Trophoblast cell (in vitro differentiated cells and primary cell): ENCODE measurements at regions not wholly inside any gene's neighbourhood (a gene's known extent, or its start where the extent isn't known, plus 50 kb on each side); places are given as distances from the start of the nearest gene placed in this dataset.

Experiments
- DNase-seq, 2 donors: peaks; one replicate each; pipeline ENCODE4 v3.0.0-alpha.2; 2016
- H2AFZ ChIP-seq: 2 replicates; pipeline ENCODE4 v1.6.1; 2013; ENCODE audit warnings: low read length, moderate library complexity, mild to moderate bottlenecking; ENCODE audit not compliant: insufficient read depth, poor library complexity
- H2AK5ac ChIP-seq: 2 replicates; pipeline ENCODE4 v1.6.1; 2013; ENCODE audit warnings: mild to moderate bottlenecking, low read length
- H2BK120ac ChIP-seq: 2 replicates; pipeline ENCODE4 v1.6.1; 2013; ENCODE audit warnings: low read length, mild to moderate bottlenecking, moderate library complexity; ENCODE audit not compliant: insufficient read depth, poor library complexity
- H2BK12ac ChIP-seq: 2 replicates; pipeline ENCODE4 v1.6.1; 2013; ENCODE audit warnings: mild to moderate bottlenecking, low read length, moderate library complexity
- H2BK5ac ChIP-seq: 2 replicates; pipeline ENCODE4 v1.6.1; 2013; ENCODE audit warnings: low read length, low read depth, moderate library complexity, mild to moderate bottlenecking; ENCODE audit not compliant: poor library complexity
- H3K14ac ChIP-seq: 2 replicates; pipeline ENCODE4 v1.6.1; 2013; ENCODE audit warnings: mild to moderate bottlenecking, low read length
- H3K18ac ChIP-seq: 2 replicates; pipeline ENCODE4 v1.6.1; 2013; ENCODE audit warnings: mild to moderate bottlenecking, low read length
- H3K23ac ChIP-seq: 2 replicates; pipeline ENCODE4 v1.6.1; 2013; ENCODE audit warnings: low read length
- H3K27ac ChIP-seq: 2 replicates; pipeline ENCODE4 v1.5.1; 2013; ENCODE audit warnings: low read depth, mild to moderate bottlenecking, inconsistent platforms, low read length, moderate library complexity
- H3K27me3 ChIP-seq: 2 replicates; pipeline ENCODE4 v1.6.1; 2013; ENCODE audit warnings: inconsistent platforms, mild to moderate bottlenecking, low read length, moderate library complexity; ENCODE audit not compliant: insufficient read depth
- H3K36me3 ChIP-seq, 2 experiments: 1 replicate in 1 of 2; 2 replicates in 1 of 2; pipeline ENCODE4 v1.6.1; 2013; ENCODE audit warnings: low read length in 2 of 2, mild to moderate bottlenecking in 2 of 2, moderate library complexity in 1 of 2; ENCODE audit not compliant: insufficient read depth in 2 of 2, control insufficient read depth in 1 of 2
- H3K4ac ChIP-seq: 2 replicates; pipeline ENCODE4 v1.6.1; 2013; ENCODE audit warnings: low read depth, mild to moderate bottlenecking, low read length, moderate library complexity
- H3K4me1 ChIP-seq, 2 experiments: 1 replicate in 1 of 2; 2 replicates in 1 of 2; pipeline ENCODE4 v1.6.1; 2013; ENCODE audit warnings: low read length in 2 of 2, mild to moderate bottlenecking in 2 of 2, moderate library complexity in 1 of 2; ENCODE audit not compliant: insufficient read depth in 2 of 2, control insufficient read depth in 1 of 2
- H3K4me2 ChIP-seq: 2 replicates; pipeline ENCODE4 v1.6.1; 2013; ENCODE audit warnings: inconsistent platforms, mild to moderate bottlenecking, low read length, moderate library complexity
- H3K4me3 ChIP-seq: 2 replicates; pipeline ENCODE4 v1.5.1; 2013; ENCODE audit warnings: mild to moderate bottlenecking, low read depth, low read length, inconsistent platforms
- H3K79me1 ChIP-seq: one replicate; pipeline ENCODE4 v1.6.1; 2013; ENCODE audit warnings: low read length
- H3K79me2 ChIP-seq: 2 replicates; pipeline ENCODE4 v1.6.1; 2013; ENCODE audit warnings: low read length, mild to moderate bottlenecking; ENCODE audit not compliant: control insufficient read depth, insufficient read depth, poor library complexity
- H3K9ac ChIP-seq: 2 replicates; pipeline ENCODE4 v1.6.1; 2013; ENCODE audit warnings: mild to moderate bottlenecking, low read length
- H3K9me3 ChIP-seq: 2 replicates; pipeline ENCODE4 v1.6.1; 2013; ENCODE audit warnings: low read depth, mild to moderate bottlenecking, control low read depth, inconsistent platforms, low read length; ENCODE audit not compliant: insufficient read depth
- H4K12ac ChIP-seq: 2 replicates; pipeline ENCODE4 v1.6.1; 2013; ENCODE audit warnings: low read depth, mild to moderate bottlenecking, low read length, moderate library complexity
- H4K8ac ChIP-seq: 2 replicates; pipeline ENCODE4 v1.6.1; 2013; ENCODE audit warnings: low read depth, mild to moderate bottlenecking, low read length, moderate library complexity
- H4K91ac ChIP-seq: one replicate; pipeline ENCODE4 v1.6.1; 2013; ENCODE audit warnings: low read depth, mild to moderate bottlenecking, low read length, moderate library complexity
- WGBS: extraction: QIAGEN DNeasy Blood & Tissue Kit; methylation state at CpG from one replicate; pipeline ENCODE4 v1.1.7; 2013; ENCODE audit warnings: missing lambda C conversion rate; ENCODE audit not compliant: insufficient read length, insufficient coverage; ENCODE audit errors: extremely low coverage; 5-methylcytosine and 5-hydroxymethylcytosine counted together

DNA sequence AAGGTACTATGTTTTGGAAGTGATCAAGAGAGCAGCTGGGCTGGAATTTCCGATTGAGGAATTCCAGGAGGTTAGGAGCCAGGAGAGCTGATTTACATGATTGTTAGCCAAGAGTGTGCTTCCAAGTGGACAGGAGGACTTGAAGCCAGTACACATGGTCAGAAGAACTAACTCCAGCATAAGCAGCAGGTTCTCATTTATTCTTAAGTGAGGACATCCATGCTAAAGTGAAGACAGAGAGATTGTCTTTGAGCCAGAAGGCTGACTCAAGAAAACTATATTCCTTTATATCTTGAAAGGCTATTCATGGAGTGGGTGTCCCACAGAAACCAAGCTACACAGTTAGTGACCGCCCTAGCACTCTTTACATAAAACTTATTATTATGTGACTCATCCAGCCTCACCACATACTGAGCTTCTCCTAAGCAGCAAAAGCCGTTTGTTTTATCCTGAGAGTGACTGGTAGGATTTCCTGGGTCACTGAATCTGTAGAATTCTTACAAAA is 56.7 kb upstream of the SEMA3A start:
- Histone ChIP-seq H4K12ac (no peak overlapping the region), H2BK120ac (no peak overlapping the region), H2AFZ (no peak overlapping the region), H3K79me1 (no peaks in the 10 kb centered on the region), H3K4me2 (no peak overlapping the region), H3K18ac (no peak overlapping the region), H3K23ac (peak overlapping the region; percentile 70), H3K27ac (no peak overlapping the region), H3K36me3 (no peaks in the 10 kb centered on the region), H4K91ac (no peak overlapping the region), H3K4ac (no peak overlapping the region), H2BK5ac (no peak overlapping the region), H4K8ac (no peak overlapping the region), H3K9me3 (no peaks in the 10 kb centered on the region), H2AK5ac (no peak overlapping the region), H3K4me3 (no peak overlapping the region), H3K9ac (no peak overlapping the region), H3K4me1 (no peaks in the 10 kb centered on the region), H2BK12ac (no peak overlapping the region), H3K79me2 (no peaks in the 10 kb centered on the region), H3K14ac (no peak overlapping the region), H3K27me3 (no peaks in the 10 kb centered on the region)
- WGBS, result no CpG with 5 or more reads among the region's 3 CpGs
- no peak for DNase-seq

- Histone ChIP-seq H3K4me3 (no peak overlapping the region), H3K4me2 (no peak overlapping the region), H3K9ac (no peak overlapping the region), H2BK12ac (no peak overlapping the region), H3K79me1 (no peaks in the 10 kb centered on the region), H4K91ac (no peak overlapping the region), H2AK5ac (no peak overlapping the region), H3K27me3 (no peaks in the 10 kb centered on the region), H2BK5ac (no peak overlapping the region), H3K14ac (no peak overlapping the region), H4K8ac (no peak overlapping the region), H3K79me2 (no peaks in the 10 kb centered on the region), H3K4ac (no peak overlapping the region), H3K18ac (no peak overlapping the region), H3K36me3 (no peaks in the 10 kb centered on the region), H3K27ac (no peak overlapping the region), H3K23ac (no peak overlapping the region), H4K12ac (no peak overlapping the region), H3K4me1 (no peaks in the 10 kb centered on the region), H2AFZ (no peak overlapping the region), H2BK120ac (no peak overlapping the region), H3K9me3 (peaks cover 5% of the 10 kb centered on the region)
- DNase-seq, result no peak
These were observed 55.9 kb upstream of the SEMA3A start for GRCh38 chr7:84250452-84250851.

GRCh38 chr7:84249656-84250055 is 55.1 kb upstream of the SEMA3A start:
- Histone ChIP-seq H3K23ac (no peak overlapping the region), H2AFZ (no peak overlapping the region), H4K8ac (no peak overlapping the region), H3K9me3 (peaks cover 5% of the 10 kb centered on the region), H3K36me3 (no peaks in the 10 kb centered on the region), H3K27ac (no peak overlapping the region), H2BK12ac (no peak overlapping the region), H3K18ac (no peak overlapping the region), H3K4me2 (no peak overlapping the region), H3K79me1 (no peaks in the 10 kb centered on the region), H2AK5ac (no peak overlapping the region), H3K14ac (no peak overlapping the region), H3K9ac (no peak overlapping the region), H3K4ac (no peak overlapping the region), H4K91ac (no peak overlapping the region), H3K27me3 (no peaks in the 10 kb centered on the region), H3K79me2 (no peaks in the 10 kb centered on the region), H2BK5ac (no peak overlapping the region), H3K4me1 (no peaks in the 10 kb centered on the region), H2BK120ac (no peak overlapping the region), H3K4me3 (no peak overlapping the region), H4K12ac (no peak overlapping the region)
- no CpG with 5 or more reads among the region's 1 CpG for WGBS
- DNase-seq, result no peak

DNA sequence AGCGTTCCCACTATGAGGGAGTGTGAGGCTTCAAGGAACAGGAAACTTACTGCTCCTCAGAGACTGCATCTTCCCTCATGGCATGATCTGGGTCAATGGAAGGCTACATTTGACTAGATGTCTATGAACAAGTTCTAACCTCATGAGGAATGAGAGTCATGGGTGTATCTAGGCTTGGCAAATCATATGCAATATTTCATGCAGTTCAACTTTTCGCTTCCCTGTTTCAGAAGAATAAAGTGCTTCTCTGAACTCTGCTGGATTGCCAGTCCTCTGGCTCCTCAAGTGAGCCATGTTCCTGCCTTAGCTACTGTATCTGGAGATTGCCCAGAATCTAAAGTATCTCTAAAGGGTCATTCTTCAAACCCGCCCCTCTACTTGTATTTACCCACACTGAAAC is 54.3 kb upstream of the SEMA3A start:
- H2BK12ac ChIP-seq, result no peak overlapping the region
- no CpG with 5 or more reads among the region's 3 CpGs for WGBS
- H3K4me1 ChIP-seq, result no peaks in the 10 kb centered on the region
- H3K79me1 ChIP-seq, result no peaks in the 10 kb centered on the region
- no peaks in the 10 kb centered on the region for H3K79me2 ChIP-seq
- no peak overlapping the region for H3K18ac ChIP-seq
- no peak overlapping the region for H2BK5ac ChIP-seq
- no peak overlapping the region for H3K9ac ChIP-seq
- no peak overlapping the region for H4K12ac ChIP-seq
- H2AFZ ChIP-seq, result no peak overlapping the region
- H4K8ac ChIP-seq, result no peak overlapping the region
- H3K4me2 ChIP-seq, result no peak overlapping the region
- no peak overlapping the region for H2BK120ac ChIP-seq
- no peak overlapping the region for H3K27ac ChIP-seq
- peaks cover 5% of the 10 kb centered on the region for H3K9me3 ChIP-seq
- H3K4ac ChIP-seq, result no peak overlapping the region
- H3K23ac ChIP-seq, result no peak overlapping the region
- H2AK5ac ChIP-seq, result no peak overlapping the region
- no peak overlapping the region for H4K91ac ChIP-seq
- H3K27me3 ChIP-seq, result no peaks in the 10 kb centered on the region
- H3K36me3 ChIP-seq, result no peaks in the 10 kb centered on the region
- H3K4me3 ChIP-seq, result no peak overlapping the region
- no peak overlapping the region for H3K14ac ChIP-seq
- peak in 1 of 2 donors; percentile 10 for DNase-seq
